Heart left ventricle (tissue), 16 donors: ENCODE measurements at regions not wholly inside any gene's neighbourhood (a gene's known extent, or its start where the extent isn't known, plus 50 kb on each side); places are given as distances from the start of the nearest gene placed in this dataset.
A peak's percentile ranks its signal among the peaks of the same experiment; 100 is the strongest.
"Not testable (repeated sequence)": the region's sequence is repeated elsewhere in the genome, so short reads cannot be mapped to it uniquely, and the experiment has no call there.

ENCODE experiments used
- ATAC-seq, 4 donors: fragments of 200-7000 bp; cut with Tn5 transposase; one replicate each; pipeline ENCODE4 v1.9.1; 2020 to 2022; ENCODE audit warnings: moderate library complexity in 4 of 4, mild to moderate bottlenecking in 3 of 4, moderate number of reproducible peaks in 1 of 4
- DNase-seq, 5 donors: peaks; one replicate each; pipeline ENCODE4 v3.0.0-alpha.2; 2020
- H3K27ac ChIP-seq, 12 donors: fragments of 200-600 bp; sonication (generic) in 4 of 12; one replicate each; pipeline versions ENCODE4 v1.5.0 to v1.8.0; 2016 to 2022; ENCODE audit warnings: mild to moderate bottlenecking in 2 of 12
- H3K27me3 ChIP-seq, 9 donors: fragments of 200-600 bp; sonication (generic) in 2 of 9; one replicate each; pipeline versions ENCODE4 v1.5.1 to v1.8.0; 2016 to 2022; ENCODE audit warnings: mild to moderate bottlenecking in 3 of 9
- H3K36me3 ChIP-seq, 9 donors: fragments of 200-600 bp; sonication (generic) in 2 of 9; one replicate each; pipeline versions ENCODE4 v1.5.0 to v1.8.0; 2018 to 2022; ENCODE audit warnings: mild to moderate bottlenecking in 2 of 9
- H3K4me1 ChIP-seq, 12 donors: fragments of 200-600 bp; sonication (generic) in 4 of 12; one replicate each; pipeline versions ENCODE4 v1.5.0 to v1.8.0; 2016 to 2022; ENCODE audit warnings: mild to moderate bottlenecking in 3 of 12
- H3K4me3 ChIP-seq, 12 donors: fragments of 200-600 bp; sonication (generic) in 4 of 12; one replicate each; pipeline versions ENCODE4 v1.5.0 to v1.8.0; 2017 to 2022; ENCODE audit warnings: mild to moderate bottlenecking in 9 of 12, moderate library complexity in 4 of 12
- H3K9me3 ChIP-seq, 12 donors: fragments of 200-600 bp; sonication (generic) in 4 of 12; one replicate each; pipeline versions ENCODE4 v1.5.0 to v1.8.0; 2016 to 2022; ENCODE audit warnings: mild to moderate bottlenecking in 1 of 12
- POLR2A ChIP-seq, 2 donors: fragments of 450-650 bp; IDR thresholded peaks; one replicate each; pipeline ENCODE4 v1.6.1; 2017; ENCODE audit warnings: antibody characterized with exemption in 2 of 2, mild to moderate bottlenecking in 2 of 2, moderate library complexity in 2 of 2
- WGBS, 4 donors: extraction: QIAGEN DNeasy Blood & Tissue Kit in 2 of 4; methylation state at CpG; one replicate each; pipeline versions ENCODE4 v1.1.5 to v1.1.7; 2013 to 2018; 5-methylcytosine and 5-hydroxymethylcytosine counted together
- intact Hi-C, 10 donors: fragments of 100-400 bp; cut with DNase I; formaldehyde crosslinking; loops; one replicate each; pipeline versions ENCODE4 v1.11.1 to v1.14.2; 2022
- TF ChIP-seq, protein P1 (sequence below), 12 donors: fragments of 200-600 bp; sonication (generic) in 4 of 12; IDR thresholded peaks; one replicate each; pipeline versions ENCODE4 v1.5.0 to v1.8.0; 2018 to 2022; ENCODE audit warnings: antibody characterized with exemption in 12 of 12, mild to moderate bottlenecking in 5 of 12
- donor health status: ischemic (EF 13 %, LVEDD 7.1; RV severe dilation, severe dysfunction).
- donor health status: healthy with polysubstance abuse.
- donor health status: DM: no; HTN: yes; CAD: no.
- donor health status: DM: no; HTN: no; CAD: no.
- donor health status: ischemic (EF 25% LVEDD 6.9; RV normal size, moderate dysfunction).
- donor health status: ischemic (EF 25% LVEDD 5.7; RV mildly dilated, moderate dysfunction).
- donor health status: healthy.
- donor health status: DM: yes; HTN: yes; CAD: no.
- donor health status: ischemic (EF 35%, LVEDD 5.7; RV mildly dilated, moderate dysfunction).
- donor health status: nonischemic (EF 11% LVEDD 7.7; RV severe dilation, severe dysfunction).
- donor health status: DM: yes; HTN: yes; CAD: no.
- donor health status: PGD.
- donor health status: ischemic (EF 29% LVEDD 5.4; RV normal size, mild dysfunction).
- donor health status: nonischemic (EF 23%, LVEDD 6.1; RV moderate dilation, normal function).

DNA sequence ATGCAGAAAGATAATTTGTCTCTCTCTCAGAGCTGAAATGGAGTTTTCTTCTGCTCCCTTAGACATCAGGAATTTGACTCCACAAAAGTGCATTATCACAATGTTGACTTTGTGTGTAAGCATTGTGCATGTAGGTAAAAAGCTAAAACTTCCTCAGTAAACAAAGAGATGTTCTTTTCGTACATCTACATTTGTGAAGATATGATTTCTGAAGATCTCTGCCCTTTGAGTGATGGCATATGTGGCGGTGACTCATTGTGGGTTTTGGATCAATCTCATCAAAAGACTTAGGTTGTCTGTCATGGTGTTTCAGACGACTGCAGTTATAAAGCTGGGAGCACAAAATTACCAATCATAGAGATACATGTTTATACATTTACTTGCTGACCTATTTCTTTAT is 411.4 kb upstream of the LMO3 start:
- WGBS, 4 donors, result 80 to 88% (median 84%) methylated on average over 3 of the region's 3 CpGs
- Histone ChIP-seq H3K36me3 (no peaks in the 10 kb centered on the region), H3K27me3 (no peaks in the 10 kb centered on the region), H3K4me1 (no peaks in the 10 kb centered on the region), H3K27ac (no peak overlapping the region), H3K4me3 (no peak overlapping the region), H3K9me3 (peaks cover 0 to 9% (median 0%) of the 10 kb centered on the region in 12 donors)
- DNase-seq (no peak), ATAC-seq (no peak)
- TF ChIP-seq POLR2A (IDR thresholded peaks at IDR 0.05), result no peak
- TF ChIP-seq, protein P1, sequence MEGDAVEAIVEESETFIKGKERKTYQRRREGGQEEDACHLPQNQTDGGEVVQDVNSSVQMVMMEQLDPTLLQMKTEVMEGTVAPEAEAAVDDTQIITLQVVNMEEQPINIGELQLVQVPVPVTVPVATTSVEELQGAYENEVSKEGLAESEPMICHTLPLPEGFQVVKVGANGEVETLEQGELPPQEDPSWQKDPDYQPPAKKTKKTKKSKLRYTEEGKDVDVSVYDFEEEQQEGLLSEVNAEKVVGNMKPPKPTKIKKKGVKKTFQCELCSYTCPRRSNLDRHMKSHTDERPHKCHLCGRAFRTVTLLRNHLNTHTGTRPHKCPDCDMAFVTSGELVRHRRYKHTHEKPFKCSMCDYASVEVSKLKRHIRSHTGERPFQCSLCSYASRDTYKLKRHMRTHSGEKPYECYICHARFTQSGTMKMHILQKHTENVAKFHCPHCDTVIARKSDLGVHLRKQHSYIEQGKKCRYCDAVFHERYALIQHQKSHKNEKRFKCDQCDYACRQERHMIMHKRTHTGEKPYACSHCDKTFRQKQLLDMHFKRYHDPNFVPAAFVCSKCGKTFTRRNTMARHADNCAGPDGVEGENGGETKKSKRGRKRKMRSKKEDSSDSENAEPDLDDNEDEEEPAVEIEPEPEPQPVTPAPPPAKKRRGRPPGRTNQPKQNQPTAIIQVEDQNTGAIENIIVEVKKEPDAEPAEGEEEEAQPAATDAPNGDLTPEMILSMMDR (IDR thresholded peaks at IDR 0.05), result no peak
- intact Hi-C loops, result no loop called here

DNA sequence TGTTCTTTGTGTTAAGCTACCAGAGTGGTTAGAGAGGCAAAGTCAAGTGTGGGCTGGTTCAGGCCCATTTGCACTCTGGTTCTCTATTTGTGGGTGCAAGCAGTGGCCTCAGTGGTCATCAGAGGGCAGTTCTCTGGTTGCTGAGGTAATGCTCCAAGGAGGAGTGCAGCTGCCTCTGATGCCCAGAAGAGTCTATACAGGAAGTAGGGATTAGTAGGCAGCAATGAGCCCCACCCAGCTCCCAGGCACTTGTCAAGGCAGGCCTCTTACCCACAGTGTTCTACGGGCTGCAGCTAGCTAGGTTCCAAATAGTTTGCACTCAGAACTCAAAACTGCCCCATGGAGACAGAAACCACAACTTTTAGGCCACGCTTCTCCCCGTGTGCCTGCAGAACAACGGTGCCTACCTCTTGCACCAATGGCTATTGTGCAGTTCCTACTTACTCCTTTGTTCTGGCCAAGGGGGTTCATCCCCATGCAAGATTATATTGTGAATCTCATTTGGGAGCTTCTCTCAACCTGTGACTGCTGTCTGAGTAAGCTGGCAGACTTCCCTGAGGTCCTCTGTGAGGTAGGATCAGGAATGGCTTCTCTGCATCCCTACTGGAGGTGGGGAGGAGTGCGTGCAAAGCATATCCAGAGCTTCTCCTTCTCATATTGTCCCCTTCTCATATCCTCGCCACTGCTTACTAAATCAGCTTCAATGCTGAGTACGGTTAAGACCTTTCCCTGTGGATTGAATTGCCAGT is 410.3 kb upstream of the LMO3 start:
- H3K27me3 ChIP-seq, result no peaks in the 10 kb centered on the region
- ATAC-seq (no peak), DNase-seq (no peak)
- WGBS, 4 donors, result 84 to 88% (median 85%) methylated on average over 4 to 7 of the region's 7 CpGs
- intact Hi-C loops, result no loop called here
- no peak overlapping the region for H3K27ac ChIP-seq
- H3K4me3 ChIP-seq, result no peak overlapping the region
- no peaks in the 10 kb centered on the region for H3K36me3 ChIP-seq
- H3K9me3 ChIP-seq, result peaks cover 0 to 9% (median 0%) of the 10 kb centered on the region in 12 donors
- no peaks in the 10 kb centered on the region for H3K4me1 ChIP-seq
- TF ChIP-seq, protein P1 (IDR thresholded peaks at IDR 0.05), result no peak
- no peak for TF ChIP-seq POLR2A (IDR thresholded peaks at IDR 0.05)

DNA sequence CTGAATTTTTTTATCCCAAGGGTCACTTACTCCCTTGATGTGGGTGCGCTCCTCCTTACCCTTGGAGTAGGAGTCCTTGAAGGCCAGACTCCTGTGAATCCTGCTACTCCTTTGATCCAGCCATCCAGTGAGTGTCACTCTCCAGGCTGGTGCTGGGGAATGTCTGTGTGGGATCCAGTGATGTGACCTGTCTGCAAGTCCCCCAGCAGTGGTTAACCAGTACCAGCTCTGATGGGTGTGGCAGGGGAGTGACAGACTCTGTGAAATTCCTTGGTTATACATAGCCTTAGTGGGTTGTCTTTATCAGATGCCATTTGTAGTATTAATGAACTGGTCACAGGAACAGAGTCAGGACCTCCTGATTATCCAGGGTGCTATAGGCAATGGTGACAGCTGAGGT is 409.5 kb upstream of the LMO3 start:
- intact Hi-C loops, result no loop called here
- Histone ChIP-seq H3K36me3 (no peaks in the 10 kb centered on the region), H3K9me3 (peaks cover 0 to 9% (median 0%) of the 10 kb centered on the region in 12 donors), H3K4me3 (no peak overlapping the region), H3K4me1 (no peaks in the 10 kb centered on the region), H3K27ac (no peak overlapping the region), H3K27me3 (no peaks in the 10 kb centered on the region)
- ATAC-seq, result no peak
- 81 to 91% (median 89%) methylated on average over 1 of the region's 1 CpG for WGBS, 4 donors
- TF ChIP-seq, protein P1 (IDR thresholded peaks at IDR 0.05), result no peak
- TF ChIP-seq POLR2A (IDR thresholded peaks at IDR 0.05), result no peak
- no peak for DNase-seq

DNA sequence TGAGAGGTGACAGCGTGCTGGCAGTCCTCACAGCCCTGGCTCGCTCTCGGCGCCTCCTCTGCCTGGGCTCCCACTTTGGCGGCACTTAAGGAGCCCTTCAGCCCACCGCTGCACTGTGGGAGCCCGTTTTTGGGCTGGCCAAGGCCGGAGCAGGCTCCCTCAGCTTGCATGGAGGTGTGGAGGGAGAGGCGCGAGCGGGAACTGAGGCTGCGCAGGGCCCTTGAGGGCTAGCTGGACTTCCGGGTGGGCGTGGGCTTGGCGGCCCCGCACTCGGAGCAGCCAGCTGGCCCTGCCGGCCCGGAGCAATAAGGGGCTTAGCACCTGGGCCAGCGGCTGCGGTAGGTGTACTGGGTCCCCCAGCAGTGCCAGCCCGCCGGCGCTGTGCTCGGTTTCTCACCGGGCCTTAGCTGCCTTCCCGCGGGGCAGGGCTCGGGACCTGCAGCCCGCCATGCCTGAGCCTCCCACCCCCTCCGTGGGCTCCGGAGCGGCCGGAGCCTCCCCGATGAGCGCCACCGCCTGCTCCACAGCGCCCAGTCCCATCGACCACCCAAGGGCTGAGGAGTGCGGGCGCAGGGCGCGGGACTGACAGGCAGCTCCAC is 401.6 kb upstream of the LMO3 start:
- H3K4me3 ChIP-seq, H3K27ac ChIP-seq, H3K27me3 ChIP-seq, intact Hi-C loops, ATAC-seq, H3K9me3 ChIP-seq, H3K36me3 ChIP-seq, H3K4me1 ChIP-seq: not testable (repeated sequence)
- WGBS, 4 donors, result 93 to 94% (median 94%) methylated on average over 19 to 43 of the region's 43 CpGs
- DNase-seq, result peak in 1 of 5 donors; percentile 60

DNA sequence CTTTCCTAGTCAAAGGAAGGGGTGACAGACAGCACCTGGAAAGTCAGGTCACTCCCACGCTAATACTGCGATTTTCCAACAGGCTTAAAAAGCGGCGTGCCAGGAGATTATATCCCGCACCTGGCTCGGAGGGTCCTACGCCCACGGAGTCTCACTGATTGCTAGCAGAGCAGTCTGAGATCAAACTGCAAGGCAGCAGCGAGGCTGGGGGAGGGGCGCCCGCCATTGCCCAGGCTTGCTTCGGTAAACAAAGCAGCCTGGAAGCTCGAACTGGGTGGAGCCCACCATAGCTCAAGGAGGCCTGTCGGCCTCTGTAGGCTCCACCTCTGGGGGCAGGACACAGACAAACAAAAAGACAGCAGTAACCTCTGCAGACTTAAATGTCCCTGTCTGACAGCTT is 392.6 kb upstream of the LMO3 start:
- H3K4me1 ChIP-seq, ATAC-seq, H3K27ac ChIP-seq, DNase-seq, H3K36me3 ChIP-seq, intact Hi-C loops, H3K27me3 ChIP-seq, H3K4me3 ChIP-seq: not testable (repeated sequence)
- 88 to 94% (median 90%) methylated on average over 9 to 14 of the region's 14 CpGs for WGBS, 4 donors
- H3K9me3 ChIP-seq, result peaks cover 0 to 11% (median 0%) of the 10 kb centered on the region in 12 donors
